ENCODE measurements at regions not wholly inside any gene's neighbourhood (a gene's known extent, or its start where the extent isn't known, plus 50 kb on each side); places are given as distances from the start of the nearest gene placed in this dataset.

DNA sequence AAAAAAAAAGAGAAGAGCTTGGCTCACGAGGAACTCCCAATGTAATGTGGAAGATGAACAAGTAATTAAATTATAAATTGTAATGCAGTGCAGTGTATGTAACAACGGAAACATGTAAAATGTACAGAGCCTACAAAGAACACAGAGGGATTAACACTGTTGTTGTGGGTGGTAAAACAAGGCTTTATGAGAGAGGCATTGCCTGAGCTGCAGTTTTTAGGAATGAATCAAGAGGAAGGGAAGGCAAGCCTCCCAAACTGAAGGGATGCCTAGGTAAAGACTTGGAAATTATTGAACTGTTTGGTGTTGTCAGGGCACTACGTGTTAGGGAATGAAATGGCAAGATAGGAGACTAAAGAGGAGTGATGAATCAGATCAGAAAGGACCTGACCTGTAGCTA, 213.7 kb downstream of the HTR7 start:
- TF ChIP-seq POLR2A (IDR thresholded peaks at IDR 0.05): no peak
- no peak for TF ChIP-seq CTCF (IDR thresholded peaks at IDR 0.05)

Data from body of pancreas (tissue), 4 donors.